Stomach (tissue), 8 donors: ENCODE measurements at regions not wholly inside any gene's neighbourhood (a gene's known extent, or its start where the extent isn't known, plus 50 kb on each side); places are given as distances from the start of the nearest gene placed in this dataset.

Source experiments
- DNase-seq, 2 donors: peaks; one replicate each; pipeline versions ENCODE4 v3.0.0 to v3.0.0-alpha.2; 2013 to 2019
- H3K27ac ChIP-seq, 5 donors: fragments of 200-600 bp in 4 of 5; sonication (generic) in 4 of 5; one replicate each; pipeline ENCODE4 v1.5.1; 2013 to 2019; ENCODE audit warnings: mild to moderate bottlenecking in 1 of 5, moderate library complexity in 1 of 5
- H3K27me3 ChIP-seq, 3 donors: fragments of 200-600 bp; sonication (generic); one replicate each; pipeline ENCODE4 v1.5.1; 2017 to 2019; ENCODE audit warnings: mixed run types in 1 of 3
- H3K36me3 ChIP-seq, 4 donors: fragments of 200-600 bp; sonication (generic); 1 replicate in 3 of 4; 2 replicates in 1 of 4; pipeline ENCODE4 v1.5.1; 2016 to 2019
- H3K4me1 ChIP-seq, 4 donors: fragments of 200-600 bp; sonication (generic); one replicate each; pipeline ENCODE4 v1.5.1; 2016 to 2019
- H3K4me3 ChIP-seq, 4 donors: fragments of 200-600 bp; sonication (generic) in 3 of 4; one replicate each; pipeline ENCODE4 v1.5.1; 2016 to 2019; ENCODE audit warnings: mild to moderate bottlenecking in 1 of 4
- H3K9me3 ChIP-seq, 4 donors: fragments of 200-600 bp; sonication (generic); one replicate each; pipeline ENCODE4 v1.5.1; 2016 to 2019
- EP300 ChIP-seq: sonication (generic); formaldehyde crosslinking; IDR thresholded peaks from one replicate; pipeline ENCODE4 v1.6.1; 2017; ENCODE audit warnings: antibody characterized with exemption
- POLR2A ChIP-seq, 4 donors: fragments of 450-650 bp; IDR thresholded peaks; one replicate each; pipeline ENCODE4 v1.6.1; 2016; ENCODE audit warnings: antibody characterized with exemption in 4 of 4, control low read depth in 2 of 4, mild to moderate bottlenecking in 1 of 4, moderate library complexity in 1 of 4
- POLR2AphosphoS5 ChIP-seq, 3 donors: sonication (generic); formaldehyde crosslinking; IDR thresholded peaks; one replicate each; pipeline ENCODE4 v1.6.1; 2016; ENCODE audit warnings: antibody characterized with exemption in 3 of 3
- WGBS, 5 donors: extraction: QIAGEN DNeasy Blood & Tissue Kit in 3 of 5; methylation state at CpG; one replicate each; pipeline versions ENCODE4 v1.1.5 to v1.1.7; 2013 to 2018; 5-methylcytosine and 5-hydroxymethylcytosine counted together
- intact Hi-C: fragments of 100-400 bp; cut with DNase I; formaldehyde crosslinking; loops from one replicate; pipeline ENCODE4 v1.15.1; 2023; ENCODE audit warnings: low total_unique reads
- TF ChIP-seq, protein P1 (sequence below), 7 experiments: fragments of 450-650 bp in 4 of 7; fragments of 200-600 bp in 3 of 7; sonication (generic) in 3 of 7; IDR thresholded peaks; one replicate each; pipeline ENCODE4 v1.5.1; 2016 to 2019; ENCODE audit warnings: antibody characterized with exemption in 7 of 7, control low read depth in 2 of 7, mild to moderate bottlenecking in 1 of 7
- donor health status: healthy with polysubstance abuse.
- donor health status: Bipolar disorder and iron deficiency.
- donor health status: healthy.

DNA sequence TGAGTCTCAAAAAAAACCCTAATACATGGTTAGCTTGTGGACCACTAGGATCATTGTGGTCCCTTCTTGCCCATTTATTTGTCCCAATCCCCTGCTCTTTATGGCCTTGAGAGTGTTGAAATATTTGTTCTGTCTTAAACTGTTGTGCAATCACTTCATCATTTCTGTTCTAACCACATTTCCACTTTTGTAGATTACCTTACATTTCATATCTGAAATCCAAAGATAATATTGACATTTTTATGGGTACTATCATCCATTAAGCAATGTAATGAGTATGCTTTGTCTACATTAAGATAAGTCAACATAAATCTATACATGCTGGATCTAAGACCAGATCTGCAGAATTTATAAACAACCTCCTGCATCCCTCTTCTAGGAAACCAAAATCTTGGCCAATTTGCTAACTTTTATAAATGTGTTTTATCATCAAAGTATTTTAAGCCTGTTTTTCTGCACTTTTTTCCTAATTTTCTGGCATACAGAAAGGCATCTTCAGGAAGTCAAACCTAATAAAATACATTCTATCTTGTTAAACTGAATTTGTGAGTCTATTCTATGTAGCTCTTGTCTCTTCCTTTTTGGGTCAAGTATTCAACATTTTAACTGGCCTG lies 359.4 kb upstream of the CELF2 start:
- intact Hi-C loops = no loop called here
- Histone ChIP-seq H3K27ac (peak overlapping the region in 2 of 5 donors; percentile 8 to 14), H3K4me1 (peaks cover 0 to 13% (median 4%) of the 10 kb centered on the region in 4 donors), H3K4me3 (no peak overlapping the region), H3K36me3 (no peaks in the 10 kb centered on the region), H3K27me3 (no peaks in the 10 kb centered on the region), H3K9me3 (no peaks in the 10 kb centered on the region)
- TF ChIP-seq POLR2A (IDR thresholded peaks at IDR 0.05) (no peak), POLR2AphosphoS5 (IDR thresholded peaks at IDR 0.05) (no peak), EP300 (no peak)
- TF ChIP-seq, protein P1, sequence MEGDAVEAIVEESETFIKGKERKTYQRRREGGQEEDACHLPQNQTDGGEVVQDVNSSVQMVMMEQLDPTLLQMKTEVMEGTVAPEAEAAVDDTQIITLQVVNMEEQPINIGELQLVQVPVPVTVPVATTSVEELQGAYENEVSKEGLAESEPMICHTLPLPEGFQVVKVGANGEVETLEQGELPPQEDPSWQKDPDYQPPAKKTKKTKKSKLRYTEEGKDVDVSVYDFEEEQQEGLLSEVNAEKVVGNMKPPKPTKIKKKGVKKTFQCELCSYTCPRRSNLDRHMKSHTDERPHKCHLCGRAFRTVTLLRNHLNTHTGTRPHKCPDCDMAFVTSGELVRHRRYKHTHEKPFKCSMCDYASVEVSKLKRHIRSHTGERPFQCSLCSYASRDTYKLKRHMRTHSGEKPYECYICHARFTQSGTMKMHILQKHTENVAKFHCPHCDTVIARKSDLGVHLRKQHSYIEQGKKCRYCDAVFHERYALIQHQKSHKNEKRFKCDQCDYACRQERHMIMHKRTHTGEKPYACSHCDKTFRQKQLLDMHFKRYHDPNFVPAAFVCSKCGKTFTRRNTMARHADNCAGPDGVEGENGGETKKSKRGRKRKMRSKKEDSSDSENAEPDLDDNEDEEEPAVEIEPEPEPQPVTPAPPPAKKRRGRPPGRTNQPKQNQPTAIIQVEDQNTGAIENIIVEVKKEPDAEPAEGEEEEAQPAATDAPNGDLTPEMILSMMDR (IDR thresholded peaks at IDR 0.05) = no peak
- no peak for DNase-seq

DNA sequence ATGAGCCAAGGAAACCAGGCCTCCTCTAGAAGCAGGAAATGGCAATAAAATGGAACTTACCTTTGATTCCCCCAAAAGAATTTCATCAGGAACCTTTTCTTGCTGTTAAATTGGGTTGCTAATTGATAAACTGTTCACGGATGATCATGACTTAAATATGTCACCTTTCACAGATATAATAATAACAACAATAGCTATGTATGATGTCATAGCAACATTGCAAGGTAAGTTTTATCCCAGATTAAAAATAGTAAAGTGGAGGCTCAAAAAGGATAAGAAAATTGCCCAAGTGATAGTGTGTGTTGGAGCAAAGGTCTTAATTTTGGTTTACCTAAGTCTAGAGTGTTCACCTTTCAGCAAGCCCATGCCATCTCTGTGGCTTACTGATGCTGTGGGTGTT lies 357.6 kb upstream of the CELF2 start:
- WGBS, 5 donors = 93 to 94% (median 94%) methylated on average over 1 of the region's 1 CpG

DNA sequence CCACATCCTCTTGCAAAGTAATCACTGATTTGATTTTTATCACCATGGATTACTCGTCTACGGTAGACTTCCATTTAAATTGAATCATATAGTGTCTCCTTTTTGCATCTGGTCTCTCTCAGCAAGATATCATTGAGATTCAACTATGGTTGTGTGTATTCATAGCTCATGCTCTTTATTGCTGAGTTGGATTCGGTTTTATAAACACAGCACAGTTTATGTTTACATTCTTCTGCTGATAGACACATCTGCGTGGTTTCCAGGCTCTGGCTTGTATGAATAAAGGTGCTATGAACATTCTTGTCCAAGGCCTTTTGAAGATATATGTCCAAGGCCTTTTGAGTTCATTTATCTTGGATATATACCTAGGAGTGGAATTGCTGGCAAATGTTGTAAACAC lies 356.5 kb upstream of the CELF2 start:
- H3K4me3 ChIP-seq = no peak overlapping the region
- WGBS, 5 donors = 35 to 51% (median 44%) methylated on average over 4 of the region's 4 CpGs
- intact Hi-C loops = no loop called here
- H3K9me3 ChIP-seq = no peaks in the 10 kb centered on the region
- peak in 1 of 2 donors; percentile 24 for DNase-seq
- no peaks in the 10 kb centered on the region for H3K36me3 ChIP-seq
- H3K4me1 ChIP-seq = peaks cover 0 to 13% (median 4%) of the 10 kb centered on the region in 4 donors
- no peaks in the 10 kb centered on the region for H3K27me3 ChIP-seq
- TF ChIP-seq POLR2A (IDR thresholded peaks at IDR 0.05) (no peak), POLR2AphosphoS5 (IDR thresholded peaks at IDR 0.05) (no peak), EP300 (no peak)
- TF ChIP-seq, protein P1 (IDR thresholded peaks at IDR 0.05) = no peak
- H3K27ac ChIP-seq = peak overlapping the region in 1 of 5 donors; percentile 0

More for the DNA sequence above, 357.6 kb upstream of the CELF2 start:
- Histone ChIP-seq H3K9me3 (no peaks in the 10 kb centered on the region), H3K27me3 (no peaks in the 10 kb centered on the region), H3K27ac (no peak overlapping the region), H3K4me3 (no peak overlapping the region), H3K36me3 (no peaks in the 10 kb centered on the region), H3K4me1 (peaks cover 0 to 13% (median 4%) of the 10 kb centered on the region in 4 donors)
- intact Hi-C loops = no loop called here
- TF ChIP-seq, protein P1 (IDR thresholded peaks at IDR 0.05) = no peak
- TF ChIP-seq POLR2AphosphoS5 (IDR thresholded peaks at IDR 0.05) (no peak), EP300 (no peak), POLR2A (IDR thresholded peaks at IDR 0.05) (no peak)
- no peak for DNase-seq

DNA sequence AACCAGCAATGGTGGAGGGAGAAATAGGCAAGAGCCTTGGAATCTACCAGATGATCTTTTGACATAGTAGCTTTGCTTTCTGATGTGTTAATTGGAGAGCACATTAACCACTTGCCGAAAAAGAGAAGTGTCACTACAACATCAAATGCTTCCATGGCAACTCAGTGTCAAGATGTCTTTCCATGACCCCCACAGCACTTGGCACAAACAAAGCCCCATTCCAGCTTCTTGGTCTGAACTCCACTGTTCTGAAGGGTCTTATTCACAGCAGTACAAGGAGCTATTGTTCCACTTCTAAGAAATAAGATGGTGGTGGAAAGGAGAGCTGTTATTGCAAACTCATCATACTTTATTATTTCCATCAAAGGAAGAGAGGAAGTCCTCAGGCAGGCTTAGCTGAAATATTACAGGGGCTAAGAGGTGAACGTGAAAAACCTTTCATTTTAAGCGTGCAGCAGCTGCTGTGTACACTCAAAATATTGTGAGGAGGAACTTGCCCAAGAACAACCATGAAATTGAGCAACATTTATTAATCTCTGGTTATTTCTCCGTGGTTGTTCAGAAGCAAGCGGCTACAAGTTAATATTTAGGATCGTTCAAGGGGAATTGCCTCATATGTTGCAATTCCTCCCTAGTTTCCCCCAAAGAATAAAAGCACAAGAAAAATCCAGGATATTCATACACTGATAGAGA lies 354.8 kb upstream of the CELF2 start:
- TF ChIP-seq, protein P1 (IDR thresholded peaks at IDR 0.05) = no peak
- TF ChIP-seq POLR2AphosphoS5 (IDR thresholded peaks at IDR 0.05) (no peak), EP300 (no peak), POLR2A (IDR thresholded peaks at IDR 0.05) (no peak)

More for the DNA sequence above, 354.8 kb upstream of the CELF2 start:
- Histone ChIP-seq H3K9me3 (no peaks in the 10 kb centered on the region), H3K27me3 (no peaks in the 10 kb centered on the region), H3K27ac (no peak overlapping the region), H3K36me3 (no peaks in the 10 kb centered on the region), H3K4me3 (no peak overlapping the region), H3K4me1 (peaks cover 0 to 11% (median 4%) of the 10 kb centered on the region in 4 donors)
- peak in 1 of 2 donors; percentile 62 for DNase-seq
- 53 to 68% (median 61%) methylated on average over 6 of the region's 6 CpGs for WGBS, 5 donors
- intact Hi-C loops = no loop called here
